ENCODE measurements at regions not wholly inside any gene's neighbourhood (a gene's known extent, or its start where the extent isn't known, plus 50 kb on each side); places are given as distances from the start of the nearest gene placed in this dataset.

DNA sequence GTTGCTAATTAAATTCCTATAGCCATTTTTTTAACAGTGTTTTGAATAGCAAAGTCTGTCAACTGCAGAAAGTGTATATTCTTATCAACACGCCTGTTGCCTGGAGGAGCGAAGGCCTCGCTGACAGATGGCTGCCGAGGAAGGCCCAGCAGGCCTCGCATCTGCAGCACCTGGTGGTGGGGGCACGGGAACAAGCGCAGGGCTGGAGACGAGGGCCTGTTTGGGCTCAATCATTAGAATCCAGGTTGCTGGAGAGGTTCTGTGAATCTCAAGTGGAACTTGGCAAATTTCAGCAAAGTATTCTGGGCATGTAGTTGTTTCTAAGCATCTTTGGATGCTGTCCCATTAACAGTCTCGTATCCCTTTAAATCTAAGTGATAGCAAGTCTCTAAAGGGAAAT is 66.1 kb upstream of the FAM204A start:
- TF ChIP-seq, protein P1, sequence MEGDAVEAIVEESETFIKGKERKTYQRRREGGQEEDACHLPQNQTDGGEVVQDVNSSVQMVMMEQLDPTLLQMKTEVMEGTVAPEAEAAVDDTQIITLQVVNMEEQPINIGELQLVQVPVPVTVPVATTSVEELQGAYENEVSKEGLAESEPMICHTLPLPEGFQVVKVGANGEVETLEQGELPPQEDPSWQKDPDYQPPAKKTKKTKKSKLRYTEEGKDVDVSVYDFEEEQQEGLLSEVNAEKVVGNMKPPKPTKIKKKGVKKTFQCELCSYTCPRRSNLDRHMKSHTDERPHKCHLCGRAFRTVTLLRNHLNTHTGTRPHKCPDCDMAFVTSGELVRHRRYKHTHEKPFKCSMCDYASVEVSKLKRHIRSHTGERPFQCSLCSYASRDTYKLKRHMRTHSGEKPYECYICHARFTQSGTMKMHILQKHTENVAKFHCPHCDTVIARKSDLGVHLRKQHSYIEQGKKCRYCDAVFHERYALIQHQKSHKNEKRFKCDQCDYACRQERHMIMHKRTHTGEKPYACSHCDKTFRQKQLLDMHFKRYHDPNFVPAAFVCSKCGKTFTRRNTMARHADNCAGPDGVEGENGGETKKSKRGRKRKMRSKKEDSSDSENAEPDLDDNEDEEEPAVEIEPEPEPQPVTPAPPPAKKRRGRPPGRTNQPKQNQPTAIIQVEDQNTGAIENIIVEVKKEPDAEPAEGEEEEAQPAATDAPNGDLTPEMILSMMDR (IDR thresholded peaks at IDR 0.05), result no peak

DNA sequence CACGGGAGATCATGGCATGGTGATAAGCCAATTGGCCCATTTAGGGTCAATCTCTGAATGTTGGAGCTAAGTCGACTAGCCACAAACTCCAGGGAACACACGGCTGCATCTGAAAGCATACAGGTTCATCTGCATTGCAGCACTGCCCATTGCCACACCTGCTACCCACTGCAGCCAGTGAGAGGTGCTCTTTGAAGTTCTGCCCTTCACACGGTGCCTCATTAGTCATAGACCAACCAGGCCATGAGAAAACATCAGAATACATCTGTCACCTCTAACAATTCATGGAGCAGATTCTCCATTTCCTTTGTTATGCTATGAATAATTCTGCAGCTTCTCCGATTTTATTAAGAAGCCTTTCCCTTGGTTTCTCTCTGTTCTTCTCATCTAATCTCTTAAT is 65.7 kb upstream of the FAM204A start:
- TF ChIP-seq, protein P1 (IDR thresholded peaks at IDR 0.05), result no peak

DNA sequence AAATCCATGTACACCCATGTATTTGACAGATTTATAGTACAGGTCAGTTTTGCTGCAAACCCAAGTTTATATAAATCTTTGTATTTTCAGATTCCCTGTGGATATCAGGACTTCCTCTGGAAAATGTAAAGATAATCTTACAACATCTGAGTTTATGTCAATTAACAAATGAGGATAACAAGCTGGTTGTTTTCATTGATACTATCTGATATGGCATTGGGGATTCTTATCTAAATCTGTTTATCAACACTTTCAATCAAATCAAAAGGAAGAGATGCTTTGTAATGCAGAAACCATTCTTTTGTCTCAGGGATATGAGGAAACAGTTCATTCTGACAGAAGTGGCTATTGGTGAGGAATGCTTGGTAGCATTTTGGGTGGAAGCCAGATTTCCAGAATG is 64.9 kb upstream of the FAM204A start:
- TF ChIP-seq, protein P1 (IDR thresholded peaks at IDR 0.05), result no peak

DNA sequence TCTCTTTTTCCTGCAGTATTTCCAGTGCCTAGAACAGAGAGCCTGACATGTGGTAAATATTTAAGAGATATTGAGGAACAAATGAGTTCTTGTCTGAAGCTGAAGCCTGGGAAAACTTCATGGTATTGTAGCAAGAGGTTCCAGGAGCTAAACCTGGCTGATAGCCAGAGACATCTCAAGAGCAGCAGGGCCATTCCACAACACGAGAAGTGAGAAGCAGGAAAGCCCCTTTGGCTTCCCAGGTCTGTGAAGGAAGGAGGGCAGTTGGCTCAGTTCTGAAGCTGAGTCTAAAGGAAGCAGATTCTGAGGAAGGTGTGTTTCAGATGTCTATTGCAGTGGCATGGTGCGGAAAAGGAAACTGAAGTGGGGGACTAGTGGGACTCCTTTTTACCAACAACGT is 63.8 kb upstream of the FAM204A start:
- TF ChIP-seq, protein P1 (IDR thresholded peaks at IDR 0.05), result no peak

DNA sequence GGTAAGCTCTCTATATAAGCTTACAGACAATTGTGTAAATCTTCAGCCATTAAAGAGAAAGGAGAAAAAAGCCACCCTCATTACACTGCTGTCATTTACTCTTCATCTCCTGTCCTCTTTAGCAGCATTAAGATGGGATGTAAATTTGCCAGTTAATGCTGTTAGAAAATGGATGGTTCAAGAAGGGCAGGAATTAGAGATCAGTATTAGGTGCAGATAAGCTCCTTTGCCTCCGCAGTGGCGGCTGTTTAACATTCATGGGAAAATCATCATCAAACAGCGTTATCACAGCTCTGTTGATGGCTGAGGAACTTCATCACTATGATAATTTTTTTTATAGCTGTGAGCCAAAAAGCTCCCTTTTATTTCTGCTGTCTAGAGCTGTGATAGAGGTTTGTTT is 61.8 kb upstream of the FAM204A start:
- TF ChIP-seq, protein P1 (IDR thresholded peaks at IDR 0.05), result no peak

DNA sequence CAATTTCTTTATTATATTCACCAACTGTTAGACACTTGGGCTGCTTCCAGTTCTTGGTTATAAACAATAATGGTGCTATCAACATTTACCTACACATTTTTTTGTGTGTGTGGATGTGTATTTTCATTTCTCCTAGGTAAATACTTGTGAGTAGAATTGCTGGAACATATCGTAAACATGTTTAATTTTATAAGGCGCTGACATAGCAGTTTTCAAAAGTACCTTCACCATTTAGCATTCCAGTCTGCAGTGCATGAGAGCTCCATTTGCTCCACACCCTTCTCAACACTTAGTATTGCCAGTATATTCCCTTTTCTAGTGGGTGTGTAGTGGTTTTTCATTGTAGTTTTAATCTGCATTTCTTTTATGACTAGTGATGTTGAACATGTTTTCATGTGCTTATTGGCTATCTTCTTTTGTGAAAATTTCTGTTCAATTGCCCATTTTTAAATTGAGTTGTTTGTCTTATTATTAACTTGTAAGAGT is 59.6 kb upstream of the FAM204A start:
- TF ChIP-seq, protein P1 (IDR thresholded peaks at IDR 0.05), result no peak

DNA sequence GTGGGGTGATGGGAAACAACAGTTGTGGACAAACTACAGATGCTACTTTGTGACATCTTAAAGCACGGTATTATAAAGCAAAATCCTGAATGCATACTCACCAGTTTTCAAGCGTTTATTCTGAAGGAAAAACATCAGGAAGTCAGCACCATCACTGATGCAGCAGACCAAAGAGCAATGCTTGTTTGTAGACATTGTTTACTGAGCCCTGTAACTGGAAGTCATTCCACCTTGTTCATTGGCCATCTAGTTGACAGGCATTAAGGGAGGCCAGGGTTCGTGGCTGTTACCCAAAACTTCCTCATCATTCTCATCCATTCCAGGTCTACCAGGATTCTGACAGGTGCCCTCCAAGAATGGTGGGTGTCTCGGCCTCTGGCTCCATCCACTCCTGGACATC is 55.3 kb upstream of the FAM204A start:
- TF ChIP-seq, protein P1 (IDR thresholded peaks at IDR 0.05), result no peak

DNA sequence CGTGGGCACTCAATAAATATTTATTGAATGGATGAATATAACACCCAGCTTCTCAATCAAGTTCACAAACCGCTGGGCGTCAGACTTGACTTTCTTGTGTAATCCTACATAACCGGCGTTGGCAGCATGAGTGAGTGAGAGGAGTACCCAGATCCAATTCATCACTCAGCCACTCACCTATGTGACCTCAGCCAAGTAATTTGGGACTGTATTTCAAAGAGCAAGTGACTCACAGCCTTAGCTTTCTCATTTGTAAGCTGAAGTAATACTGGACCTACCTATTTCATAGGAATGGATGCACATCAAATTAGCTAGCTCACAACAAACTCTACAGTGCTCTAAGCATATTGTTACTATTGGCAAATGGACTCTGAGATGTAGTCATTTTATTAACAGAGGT is 53.8 kb upstream of the FAM204A start:
- TF ChIP-seq, protein P1 (IDR thresholded peaks at IDR 0.05), result no peak

Measured in LNCAP (cell line).